GM13977 (cell line): ENCODE measurements at regions not wholly inside any gene's neighbourhood (a gene's known extent, or its start where the extent isn't known, plus 50 kb on each side); places are given as distances from the start of the nearest gene placed in this dataset.

Source experiments
- DNase-seq: peaks from one replicate; pipeline ENCODE4 v3.0.0; 2012; ENCODE audit warnings: low spot score
- CTCF ChIP-seq: IDR thresholded peaks from 2 replicates; pipeline ENCODE4 v1.5.1; 2012; ENCODE audit warnings: mild to moderate bottlenecking, control low read depth; ENCODE audit not compliant: insufficient read depth; ENCODE audit errors: extremely low read depth, missing control alignments
- in situ Hi-C: fragments of 300-500 bp; cut with MboI; formaldehyde crosslinking; loops from one replicate; pipeline ENCODE4 v1.12.0; 2022; ENCODE audit warnings: low sequenced_read_pairs, low pct_unique_long_range_greater_than_20kb, mixed read lengths, inconsistent platforms; ENCODE audit not compliant: unreplicated experiment

DNA sequence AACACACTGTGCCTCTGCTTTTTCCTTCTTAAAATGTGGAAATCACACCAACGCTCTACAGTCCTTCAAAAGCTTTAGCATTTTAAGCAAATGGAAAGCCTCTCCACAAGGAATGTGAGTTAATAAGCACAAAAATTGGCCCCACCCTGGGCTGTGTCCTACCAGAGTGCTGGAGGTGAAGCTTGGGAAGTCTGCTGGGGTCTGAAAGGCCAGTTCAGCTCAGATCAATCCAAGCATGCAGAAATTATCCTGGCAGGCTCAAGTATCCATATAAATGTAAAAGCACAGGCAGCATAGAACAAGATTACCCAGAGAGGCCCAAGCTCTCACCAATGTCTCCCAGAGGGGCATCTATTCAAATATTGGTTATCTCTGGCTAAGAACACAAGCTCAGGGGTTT lies 98.5 kb downstream of the ESM1 start:
- no peak for TF ChIP-seq CTCF
- in situ Hi-C loops, result no loop called here
- no peak for DNase-seq

- no peak for DNase-seq
- in situ Hi-C loops, result no loop called here
- TF ChIP-seq CTCF, result no peak
Observed at GRCh38 chr5:54885636-54886035, 99.8 kb downstream of the ESM1 start.

- in situ Hi-C loops, result no loop called here
- no peak for DNase-seq
- no peak for TF ChIP-seq CTCF
Observed at GRCh38 chr5:54884195-54884536, 101.2 kb downstream of the ESM1 start.

- in situ Hi-C loops, result no loop called here
- no peak for TF ChIP-seq CTCF
- no peak for DNase-seq
Observed at GRCh38 chr5:54883374-54884194, 101.8 kb downstream of the ESM1 start.

GRCh38 chr5:54882841-54883240 lies 102.6 kb downstream of the ESM1 start:
- in situ Hi-C loops, result no loop called here
- no peak for DNase-seq
- TF ChIP-seq CTCF, result no peak

DNA sequence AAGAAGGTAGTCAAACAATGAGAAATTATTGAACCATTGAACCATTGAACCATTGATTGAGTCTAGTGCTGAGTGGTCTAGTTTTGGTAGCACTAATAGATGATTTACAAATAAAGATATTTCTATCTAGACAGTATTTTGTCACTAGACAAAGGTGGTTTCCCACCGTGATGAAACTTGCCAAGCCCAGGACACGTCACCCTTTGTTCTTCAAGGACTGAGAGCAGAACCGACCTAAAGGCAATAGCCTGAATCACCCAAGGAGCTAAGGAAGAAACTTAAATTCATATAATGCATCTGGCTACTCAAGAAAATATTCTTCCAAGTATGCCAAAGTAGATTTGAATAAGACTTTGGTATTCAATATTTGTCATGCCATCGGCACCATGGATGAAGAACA lies 103.3 kb downstream of the ESM1 start:
- no peak for TF ChIP-seq CTCF
- in situ Hi-C loops, result no loop called here
- DNase-seq, result no peak
